ENCODE measurements at regions not wholly inside any gene's neighbourhood (a gene's known extent, or its start where the extent isn't known, plus 50 kb on each side); places are given as distances from the start of the nearest gene placed in this dataset.

- Histone ChIP-seq H3K36me3 (no peaks in the 10 kb centered on the region), H3K9me3 (no peaks in the 10 kb centered on the region), H3K4me3 (no peak overlapping the region), H3K27me3 (no peaks in the 10 kb centered on the region), H3K4me1 (no peaks in the 10 kb centered on the region), H3K27ac (no peak overlapping the region)
- no peak for DNase-seq (ENCODE audit: low spot score in 2 of 2)
- intact Hi-C loops (cut with DNase I; ENCODE audit: low total_unique reads) = no loop called here
- no peak for TF ChIP-seq CTCF (IDR thresholded peaks at IDR 0.05)
- no peak for TF ChIP-seq POLR2AphosphoS5 (IDR thresholded peaks at IDR 0.05)
- TF ChIP-seq POLR2A (IDR thresholded peaks at IDR 0.05) = no peak
Measured at GRCh38 chr12:61880186-61880585, 380.0 kb upstream of the USP15 start.

GRCh38 chr12:61891632-61892031 is 368.6 kb upstream of the USP15 start:
- DNase-seq (ENCODE audit: low spot score in 2 of 2) = no peak
- intact Hi-C loops (cut with DNase I; ENCODE audit: low total_unique reads) = no loop called here
- H3K27me3 ChIP-seq = no peaks in the 10 kb centered on the region
- no peaks in the 10 kb centered on the region for H3K9me3 ChIP-seq
- H3K36me3 ChIP-seq = no peaks in the 10 kb centered on the region
- no peaks in the 10 kb centered on the region for H3K4me1 ChIP-seq
- no peak overlapping the region for H3K4me3 ChIP-seq
- TF ChIP-seq CTCF (IDR thresholded peaks at IDR 0.05) (no peak), POLR2A (IDR thresholded peaks at IDR 0.05) (no peak)
- no peak overlapping the region for H3K27ac ChIP-seq

GRCh38 chr12:61894168-61894567 is 366.0 kb upstream of the USP15 start:
- no peaks in the 10 kb centered on the region for H3K27me3 ChIP-seq

GRCh38 chr12:61896436-61896835 is 363.8 kb upstream of the USP15 start:
- Histone ChIP-seq H3K9me3 (peaks cover 7 to 21% of the 10 kb centered on the region in 2 donors), H3K27ac (no peak overlapping the region), H3K4me1 (no peaks in the 10 kb centered on the region), H3K36me3 (no peaks in the 10 kb centered on the region), H3K27me3 (no peaks in the 10 kb centered on the region), H3K4me3 (no peak overlapping the region)
- DNase-seq (ENCODE audit: low spot score in 2 of 2) = no peak
- intact Hi-C loops (cut with DNase I; ENCODE audit: low total_unique reads) = no loop called here
- no peak for TF ChIP-seq POLR2AphosphoS5 (IDR thresholded peaks at IDR 0.05)
- no peak for TF ChIP-seq POLR2A (IDR thresholded peaks at IDR 0.05)
- TF ChIP-seq CTCF (IDR thresholded peaks at IDR 0.05) = no peak

More at GRCh38 chr12:61894168-61894567, 366.0 kb upstream of the USP15 start:
- no peaks in the 10 kb centered on the region for H3K4me1 ChIP-seq
- H3K4me3 ChIP-seq = no peak overlapping the region
- H3K9me3 ChIP-seq = peaks cover 7 to 19% of the 10 kb centered on the region in 2 donors
- no peak for TF ChIP-seq POLR2AphosphoS5 (IDR thresholded peaks at IDR 0.05)
- no peak for TF ChIP-seq POLR2A (IDR thresholded peaks at IDR 0.05)
- no peak for TF ChIP-seq CTCF (IDR thresholded peaks at IDR 0.05)
- no peak overlapping the region for H3K27ac ChIP-seq
- no peak for DNase-seq (ENCODE audit: low spot score in 2 of 2)
- intact Hi-C loops (cut with DNase I; ENCODE audit: low total_unique reads) = no loop called here
- no peaks in the 10 kb centered on the region for H3K36me3 ChIP-seq

- intact Hi-C loops (cut with DNase I; ENCODE audit: low total_unique reads) = no loop called here
- TF ChIP-seq POLR2AphosphoS5 (IDR thresholded peaks at IDR 0.05) (no peak), CTCF (IDR thresholded peaks at IDR 0.05) (no peak), POLR2A (IDR thresholded peaks at IDR 0.05) (no peak)
- Histone ChIP-seq H3K4me3 (no peak overlapping the region), H3K9me3 (peaks cover 7 to 20% of the 10 kb centered on the region in 2 donors), H3K36me3 (no peaks in the 10 kb centered on the region), H3K4me1 (no peaks in the 10 kb centered on the region), H3K27me3 (no peaks in the 10 kb centered on the region), H3K27ac (no peak overlapping the region)
- no peak for DNase-seq (ENCODE audit: low spot score in 2 of 2)
Measured at GRCh38 chr12:61902403-61902802, 357.8 kb upstream of the USP15 start.

Data from breast epithelium (tissue), 4 donors.